H1 (cell line): ENCODE measurements at regions not wholly inside any gene's neighbourhood (a gene's known extent, or its start where the extent isn't known, plus 50 kb on each side); places are given as distances from the start of the nearest gene placed in this dataset.

Source experiments
- BRCA1 ChIP-seq: IDR thresholded peaks from 2 replicates; pipeline ENCODE4 v1.6.1; 2012; ENCODE audit warnings: low read depth, low read length, improper control_type of control experiment
- CHD7 ChIP-seq: fragments of 300-600 bp; sonication (generic); IDR thresholded peaks from 2 replicates; pipeline ENCODE4 v1.7.1; 2012; ENCODE audit warnings: low read length, moderate library complexity, mild to moderate bottlenecking, inconsistent platforms; ENCODE audit not compliant: insufficient replicate concordance
- CTBP2 ChIP-seq: IDR thresholded peaks from 2 replicates; pipeline ENCODE4 v1.7.0; 2011; ENCODE audit warnings: borderline replicate concordance, mild to moderate bottlenecking, moderate library complexity, mixed read lengths, low read length; ENCODE audit not compliant: insufficient read depth, insufficient read length
- SIRT6 ChIP-seq: IDR thresholded peaks from one replicate; pipeline ENCODE4 v1.7.1; 2012; ENCODE audit warnings: low read length, inconsistent platforms
- USF2 ChIP-seq: IDR thresholded peaks from 2 replicates; pipeline ENCODE4 v1.6.1; 2011; ENCODE audit warnings: low read length, improper control_type of control experiment

GRCh38 chr2:49309461-49309860 lies 155.1 kb upstream of the FSHR start (continued):
- TF ChIP-seq CHD7 (no peak), CTBP2 (no peak), USF2 (no peak), SIRT6 (no peak), BRCA1 (no peak)
